ENCODE measurements at regions not wholly inside any gene's neighbourhood (a gene's known extent, or its start where the extent isn't known, plus 50 kb on each side); places are given as distances from the start of the nearest gene placed in this dataset.
"Not testable (repeated sequence)": the region's sequence is repeated elsewhere in the genome, so short reads cannot be mapped to it uniquely, and the experiment has no call there.

- no peak for TF ChIP-seq CTCF (IDR thresholded peaks at IDR 0.05; ENCODE audit: low read depth, low read length)
- no peaks in the 10 kb centered on the region for H3K9me3 ChIP-seq
- no peak for DNase-seq
- no peaks in the 10 kb centered on the region for H3K36me3 ChIP-seq
- no peaks in the 10 kb centered on the region for H3K27me3 ChIP-seq
- H3K4me3 ChIP-seq (ENCODE audit: low read depth, low read length) = no peak overlapping the region
- peaks cover 9% of the 10 kb centered on the region for H3K4me1 ChIP-seq
These were observed 234.1 kb upstream of the ACTBL2 start for GRCh38 chr5:57716661-57717060.

GRCh38 chr5:57715296-57715695 is 232.7 kb upstream of the ACTBL2 start:
- Histone ChIP-seq H3K4me1 (peaks cover 17% of the 10 kb centered on the region), H3K36me3 (no peaks in the 10 kb centered on the region), H3K4me3 (ENCODE audit: low read depth, low read length) (no peak overlapping the region), H3K27me3 (no peaks in the 10 kb centered on the region), H3K9me3 (no peaks in the 10 kb centered on the region)
- no peak for TF ChIP-seq CTCF (IDR thresholded peaks at IDR 0.05; ENCODE audit: low read depth, low read length)
- no peak for DNase-seq

- not testable (repeated sequence) for H3K36me3 ChIP-seq; H3K27me3 ChIP-seq; DNase-seq; H3K9me3 ChIP-seq; H3K4me3 ChIP-seq (ENCODE audit: low read depth, low read length)
- H3K4me1 ChIP-seq = peaks cover 17% of the 10 kb centered on the region
These were observed 230.9 kb upstream of the ACTBL2 start for GRCh38 chr5:57713535-57713934.

- peak; percentile 50 for DNase-seq
- TF ChIP-seq CTCF (IDR thresholded peaks at IDR 0.05; ENCODE audit: low read depth, low read length) = no peak
- H3K4me3 ChIP-seq (ENCODE audit: low read depth, low read length) = no peak overlapping the region
- no peaks in the 10 kb centered on the region for H3K27me3 ChIP-seq
- H3K36me3 ChIP-seq = no peaks in the 10 kb centered on the region
- H3K9me3 ChIP-seq = no peaks in the 10 kb centered on the region; the same call in 1 of the 2 replicates
- H3K4me1 ChIP-seq = peaks cover 17% of the 10 kb centered on the region
These were observed 229.3 kb upstream of the ACTBL2 start for GRCh38 chr5:57711946-57712345.

- peaks cover 17% of the 10 kb centered on the region for H3K4me1 ChIP-seq
- H3K9me3 ChIP-seq = no peaks in the 10 kb centered on the region; the same call in 1 of the 2 replicates
- no peak overlapping the region for H3K4me3 ChIP-seq (ENCODE audit: low read depth, low read length)
- no peak for TF ChIP-seq CTCF (IDR thresholded peaks at IDR 0.05; ENCODE audit: low read depth, low read length)
- H3K27me3 ChIP-seq = no peaks in the 10 kb centered on the region
- DNase-seq = peak; percentile 78
- H3K36me3 ChIP-seq = no peaks in the 10 kb centered on the region
These were observed 228.9 kb upstream of the ACTBL2 start for GRCh38 chr5:57711471-57711870.

- peaks cover 17% of the 10 kb centered on the region for H3K4me1 ChIP-seq
- no peak overlapping the region for H3K4me3 ChIP-seq (ENCODE audit: low read depth, low read length)
These were observed 227.5 kb upstream of the ACTBL2 start for GRCh38 chr5:57710126-57710525.

More at GRCh38 chr5:57710126-57710525, 227.5 kb upstream of the ACTBL2 start:
- no peak for DNase-seq
- no peak for TF ChIP-seq CTCF (IDR thresholded peaks at IDR 0.05; ENCODE audit: low read depth, low read length)
- H3K9me3 ChIP-seq = no peaks in the 10 kb centered on the region; the same call in 1 of the 2 replicates
- H3K27me3 ChIP-seq = no peaks in the 10 kb centered on the region
- H3K36me3 ChIP-seq = no peaks in the 10 kb centered on the region
